MM.1S (cell line): ENCODE measurements at regions not wholly inside any gene's neighbourhood (a gene's known extent, or its start where the extent isn't known, plus 50 kb on each side); places are given as distances from the start of the nearest gene placed in this dataset.

Source experiments
- DNase-seq: peaks from one replicate; pipeline ENCODE4 v3.0.0-alpha.2; 2015
- H2AFZ ChIP-seq: fragments of 300-600 bp; sonication (generic); 2 replicates; pipeline ENCODE4 v1.6.0; 2016; ENCODE audit warnings: antibody characterized with exemption, low read length
- H3F3A ChIP-seq: fragments of 300-600 bp; sonication (generic); 2 replicates; pipeline ENCODE4 v1.6.1; 2016; ENCODE audit warnings: mild to moderate bottlenecking, antibody characterized with exemption, low read length, moderate library complexity, mixed read lengths; ENCODE audit not compliant: insufficient read depth
- H3K27ac ChIP-seq: fragments of 300-600 bp; sonication (generic); 2 replicates; pipeline ENCODE4 v1.5.1; 2016; ENCODE audit warnings: mild to moderate bottlenecking, low read length
- H3K27me3 ChIP-seq: fragments of 300-600 bp; sonication (generic); replicated peaks from 2 replicates; pipeline ENCODE4 v1.6.0; 2016; ENCODE audit warnings: low read length; ENCODE audit not compliant: insufficient read depth
- H3K36me3 ChIP-seq: fragments of 300-600 bp; sonication (generic); replicated peaks from 2 replicates; pipeline ENCODE4 v1.6.1; 2016; ENCODE audit warnings: mild to moderate bottlenecking, low read length, mixed read lengths; ENCODE audit not compliant: insufficient read depth
- H3K4me1 ChIP-seq: fragments of 300-600 bp; sonication (generic); 2 replicates; pipeline ENCODE4 v1.6.1; 2016; ENCODE audit warnings: low read length, mixed read lengths
- H3K4me2 ChIP-seq: fragments of 300-600 bp; sonication (generic); 2 replicates; pipeline ENCODE4 v1.6.0; 2016; ENCODE audit warnings: low read depth, low read length
- H3K4me3 ChIP-seq: fragments of 300-600 bp; sonication (generic); 2 replicates; pipeline ENCODE4 v1.5.1; 2016; ENCODE audit warnings: low read length, mixed read lengths
- H3K79me2 ChIP-seq: fragments of 300-600 bp; sonication (generic); 2 replicates; pipeline ENCODE4 v1.6.1; 2016; ENCODE audit warnings: mixed run types, low read length, mixed read lengths
- H3K9ac ChIP-seq: fragments of 300-600 bp; sonication (generic); 2 replicates; pipeline ENCODE4 v1.6.1; 2016; ENCODE audit warnings: low read length, mixed read lengths
- H3K9me2 ChIP-seq: fragments of 300-600 bp; sonication (generic); replicated peaks from 2 replicates; pipeline ENCODE4 v1.6.1; 2016; ENCODE audit warnings: mild to moderate bottlenecking, low read length, mixed read lengths; ENCODE audit not compliant: insufficient read depth
- H3K9me3 ChIP-seq: fragments of 300-600 bp; sonication (generic); replicated peaks from 2 replicates; pipeline ENCODE4 v1.6.1; 2016; ENCODE audit warnings: mild to moderate bottlenecking, low read length, mixed read lengths; ENCODE audit not compliant: insufficient read depth
- H4K20me1 ChIP-seq: fragments of 300-600 bp; sonication (generic); 2 replicates; pipeline ENCODE4 v1.6.1; 2016; ENCODE audit warnings: mild to moderate bottlenecking, low read length, moderate library complexity, mixed read lengths; ENCODE audit not compliant: insufficient read depth
- EZH2 ChIP-seq: fragments of 300-600 bp; sonication (generic); optimal IDR thresholded peaks from 2 replicates; pipeline ENCODE3; 2017; ENCODE audit warnings: low read depth, mild to moderate bottlenecking, antibody characterized with exemption, low read length, mixed read lengths
- EZH2phosphoT487 ChIP-seq: fragments of 300-600 bp; sonication (generic); IDR thresholded peaks from 2 replicates; pipeline ENCODE4 v1.6.1; 2018; ENCODE audit warnings: antibody characterized with exemption, low read length
- TF ChIP-seq, protein P1 (sequence below): fragments of 300-600 bp; sonication (generic); IDR thresholded peaks from 2 replicates; pipeline ENCODE4 v1.5.1; 2016; ENCODE audit warnings: antibody characterized with exemption, low read length, mixed read lengths

DNA sequence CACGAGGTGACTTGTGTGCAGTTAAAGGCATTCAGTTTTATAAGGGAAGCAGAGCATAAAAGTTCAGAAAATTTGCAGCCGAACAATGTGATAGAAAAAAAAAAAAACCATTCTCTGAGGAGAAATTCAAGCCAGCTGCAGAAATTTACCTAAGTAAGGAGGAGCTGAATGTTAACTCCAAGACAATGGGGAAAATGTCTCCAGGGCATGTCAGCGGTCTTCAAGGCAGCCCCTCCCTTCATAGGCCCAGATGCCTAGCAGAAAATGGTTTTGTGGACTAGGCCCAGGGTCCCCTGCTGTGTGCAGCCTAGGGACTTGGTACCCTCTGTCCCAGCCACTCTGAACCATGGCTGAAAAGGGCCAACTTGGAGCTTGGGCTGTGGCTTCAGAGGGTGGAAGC is 1764.0 kb downstream of the C4orf33 start:
- Histone ChIP-seq H3K9ac (no peak overlapping the region), H3K9me3 (no peaks in the 10 kb centered on the region), H3K4me2 (no peak overlapping the region), H3K4me3 (no peak overlapping the region), H3K79me2 (no peaks in the 10 kb centered on the region), H3K27ac (no peak overlapping the region), H4K20me1 (no peaks in the 10 kb centered on the region), H3K36me3 (no peaks in the 10 kb centered on the region), H3K27me3 (no peaks in the 10 kb centered on the region), H3F3A (no peaks in the 10 kb centered on the region), H3K9me2 (no peaks in the 10 kb centered on the region), H2AFZ (no peak overlapping the region), H3K4me1 (no peaks in the 10 kb centered on the region)
- DNase-seq, result no peak
- TF ChIP-seq EZH2phosphoT487 (no peak), EZH2 (no peak)
- TF ChIP-seq, protein P1, sequence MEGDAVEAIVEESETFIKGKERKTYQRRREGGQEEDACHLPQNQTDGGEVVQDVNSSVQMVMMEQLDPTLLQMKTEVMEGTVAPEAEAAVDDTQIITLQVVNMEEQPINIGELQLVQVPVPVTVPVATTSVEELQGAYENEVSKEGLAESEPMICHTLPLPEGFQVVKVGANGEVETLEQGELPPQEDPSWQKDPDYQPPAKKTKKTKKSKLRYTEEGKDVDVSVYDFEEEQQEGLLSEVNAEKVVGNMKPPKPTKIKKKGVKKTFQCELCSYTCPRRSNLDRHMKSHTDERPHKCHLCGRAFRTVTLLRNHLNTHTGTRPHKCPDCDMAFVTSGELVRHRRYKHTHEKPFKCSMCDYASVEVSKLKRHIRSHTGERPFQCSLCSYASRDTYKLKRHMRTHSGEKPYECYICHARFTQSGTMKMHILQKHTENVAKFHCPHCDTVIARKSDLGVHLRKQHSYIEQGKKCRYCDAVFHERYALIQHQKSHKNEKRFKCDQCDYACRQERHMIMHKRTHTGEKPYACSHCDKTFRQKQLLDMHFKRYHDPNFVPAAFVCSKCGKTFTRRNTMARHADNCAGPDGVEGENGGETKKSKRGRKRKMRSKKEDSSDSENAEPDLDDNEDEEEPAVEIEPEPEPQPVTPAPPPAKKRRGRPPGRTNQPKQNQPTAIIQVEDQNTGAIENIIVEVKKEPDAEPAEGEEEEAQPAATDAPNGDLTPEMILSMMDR, result no peak

DNA sequence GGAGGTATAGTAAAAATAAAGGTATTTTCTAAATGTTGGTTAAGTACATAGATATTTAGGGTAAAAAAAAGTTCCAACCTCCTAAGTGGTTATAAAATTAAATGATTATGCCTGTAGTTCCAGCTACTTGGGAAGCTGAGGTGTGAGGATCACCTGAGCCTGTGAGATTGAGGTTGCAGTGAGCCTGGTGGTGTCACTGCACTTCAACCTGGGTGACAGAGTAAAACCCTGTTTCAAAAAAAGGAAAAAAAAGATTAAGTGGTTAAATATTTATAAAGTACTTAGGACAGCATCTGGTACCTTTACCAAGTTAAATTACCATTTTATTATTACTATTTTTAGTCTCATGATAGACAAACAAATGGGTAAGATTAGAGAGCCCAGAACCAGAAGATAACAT is 1801.0 kb downstream of the C4orf33 start:
- Histone ChIP-seq H3K79me2 (no peaks in the 10 kb centered on the region), H3K4me1 (no peaks in the 10 kb centered on the region), H3K9me3 (no peaks in the 10 kb centered on the region), H3K27me3 (no peaks in the 10 kb centered on the region), H4K20me1 (no peaks in the 10 kb centered on the region), H3K9ac (no peak overlapping the region), H3F3A (no peaks in the 10 kb centered on the region), H3K27ac (no peak overlapping the region), H3K4me3 (no peak overlapping the region), H3K4me2 (no peak overlapping the region), H3K36me3 (no peaks in the 10 kb centered on the region), H2AFZ (no peak overlapping the region), H3K9me2 (no peaks in the 10 kb centered on the region)
- no peak for DNase-seq
- TF ChIP-seq, protein P1, result no peak
- TF ChIP-seq EZH2 (no peak), EZH2phosphoT487 (no peak)

DNA sequence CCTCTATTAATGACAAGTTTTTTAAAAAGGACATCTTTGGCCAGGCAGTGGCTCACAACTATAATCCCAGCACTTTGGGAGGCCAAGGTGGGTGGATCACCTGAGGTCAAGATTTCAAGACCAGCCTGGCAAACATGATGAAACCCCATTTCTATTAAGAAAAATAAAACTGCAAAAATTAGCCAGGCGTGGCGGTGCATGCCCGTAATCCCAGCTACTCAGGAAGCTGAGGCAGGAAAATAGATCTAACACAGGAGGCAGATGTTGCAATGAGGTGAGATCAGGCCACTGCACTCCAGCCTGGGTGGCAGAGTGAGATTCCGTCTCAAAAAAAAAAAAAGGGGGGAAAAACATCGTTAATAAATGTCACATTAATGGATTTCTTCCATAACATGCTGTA is 1805.4 kb downstream of the C4orf33 start:
- Histone ChIP-seq H3K9me2 (no peaks in the 10 kb centered on the region), H3K4me3 (no peak overlapping the region), H4K20me1 (no peaks in the 10 kb centered on the region), H3K9me3 (no peaks in the 10 kb centered on the region), H3K4me1 (no peaks in the 10 kb centered on the region), H3K36me3 (no peaks in the 10 kb centered on the region), H3K27me3 (no peaks in the 10 kb centered on the region), H2AFZ (no peak overlapping the region), H3K9ac (no peak overlapping the region), H3K4me2 (no peak overlapping the region), H3K27ac (no peak overlapping the region), H3K79me2 (no peaks in the 10 kb centered on the region), H3F3A (no peaks in the 10 kb centered on the region)
- TF ChIP-seq EZH2phosphoT487 (no peak), EZH2 (no peak)
- TF ChIP-seq, protein P1, result no peak
- DNase-seq, result no peak
